Trophoblast cell (in vitro differentiated cells and primary cell): ENCODE measurements at regions not wholly inside any gene's neighbourhood (a gene's known extent, or its start where the extent isn't known, plus 50 kb on each side); places are given as distances from the start of the nearest gene placed in this dataset.

Source experiments
- DNase-seq, 2 donors: peaks; one replicate each; pipeline ENCODE4 v3.0.0-alpha.2; 2016
- H2AFZ ChIP-seq: 2 replicates; pipeline ENCODE4 v1.6.1; 2013; ENCODE audit warnings: low read length, moderate library complexity, mild to moderate bottlenecking; ENCODE audit not compliant: insufficient read depth, poor library complexity
- H2AK5ac ChIP-seq: 2 replicates; pipeline ENCODE4 v1.6.1; 2013; ENCODE audit warnings: mild to moderate bottlenecking, low read length
- H2BK120ac ChIP-seq: 2 replicates; pipeline ENCODE4 v1.6.1; 2013; ENCODE audit warnings: low read length, mild to moderate bottlenecking, moderate library complexity; ENCODE audit not compliant: insufficient read depth, poor library complexity
- H2BK12ac ChIP-seq: 2 replicates; pipeline ENCODE4 v1.6.1; 2013; ENCODE audit warnings: mild to moderate bottlenecking, low read length, moderate library complexity
- H2BK5ac ChIP-seq: 2 replicates; pipeline ENCODE4 v1.6.1; 2013; ENCODE audit warnings: low read length, low read depth, moderate library complexity, mild to moderate bottlenecking; ENCODE audit not compliant: poor library complexity
- H3K14ac ChIP-seq: 2 replicates; pipeline ENCODE4 v1.6.1; 2013; ENCODE audit warnings: mild to moderate bottlenecking, low read length
- H3K18ac ChIP-seq: 2 replicates; pipeline ENCODE4 v1.6.1; 2013; ENCODE audit warnings: mild to moderate bottlenecking, low read length
- H3K23ac ChIP-seq: 2 replicates; pipeline ENCODE4 v1.6.1; 2013; ENCODE audit warnings: low read length
- H3K27ac ChIP-seq: 2 replicates; pipeline ENCODE4 v1.5.1; 2013; ENCODE audit warnings: low read depth, mild to moderate bottlenecking, inconsistent platforms, low read length, moderate library complexity
- H3K27me3 ChIP-seq: 2 replicates; pipeline ENCODE4 v1.6.1; 2013; ENCODE audit warnings: inconsistent platforms, mild to moderate bottlenecking, low read length, moderate library complexity; ENCODE audit not compliant: insufficient read depth
- H3K36me3 ChIP-seq, 2 experiments: 1 replicate in 1 of 2; 2 replicates in 1 of 2; pipeline ENCODE4 v1.6.1; 2013; ENCODE audit warnings: low read length in 2 of 2, mild to moderate bottlenecking in 2 of 2, moderate library complexity in 1 of 2; ENCODE audit not compliant: insufficient read depth in 2 of 2, control insufficient read depth in 1 of 2
- H3K4ac ChIP-seq: 2 replicates; pipeline ENCODE4 v1.6.1; 2013; ENCODE audit warnings: low read depth, mild to moderate bottlenecking, low read length, moderate library complexity
- H3K4me1 ChIP-seq, 2 experiments: 1 replicate in 1 of 2; 2 replicates in 1 of 2; pipeline ENCODE4 v1.6.1; 2013; ENCODE audit warnings: low read length in 2 of 2, mild to moderate bottlenecking in 2 of 2, moderate library complexity in 1 of 2; ENCODE audit not compliant: insufficient read depth in 2 of 2, control insufficient read depth in 1 of 2
- H3K4me2 ChIP-seq: 2 replicates; pipeline ENCODE4 v1.6.1; 2013; ENCODE audit warnings: inconsistent platforms, mild to moderate bottlenecking, low read length, moderate library complexity
- H3K4me3 ChIP-seq: 2 replicates; pipeline ENCODE4 v1.5.1; 2013; ENCODE audit warnings: mild to moderate bottlenecking, low read depth, low read length, inconsistent platforms
- H3K79me1 ChIP-seq: one replicate; pipeline ENCODE4 v1.6.1; 2013; ENCODE audit warnings: low read length
- H3K79me2 ChIP-seq: 2 replicates; pipeline ENCODE4 v1.6.1; 2013; ENCODE audit warnings: low read length, mild to moderate bottlenecking; ENCODE audit not compliant: control insufficient read depth, insufficient read depth, poor library complexity
- H3K9ac ChIP-seq: 2 replicates; pipeline ENCODE4 v1.6.1; 2013; ENCODE audit warnings: mild to moderate bottlenecking, low read length
- H3K9me3 ChIP-seq: 2 replicates; pipeline ENCODE4 v1.6.1; 2013; ENCODE audit warnings: low read depth, mild to moderate bottlenecking, control low read depth, inconsistent platforms, low read length; ENCODE audit not compliant: insufficient read depth
- H4K12ac ChIP-seq: 2 replicates; pipeline ENCODE4 v1.6.1; 2013; ENCODE audit warnings: low read depth, mild to moderate bottlenecking, low read length, moderate library complexity
- H4K8ac ChIP-seq: 2 replicates; pipeline ENCODE4 v1.6.1; 2013; ENCODE audit warnings: low read depth, mild to moderate bottlenecking, low read length, moderate library complexity
- H4K91ac ChIP-seq: one replicate; pipeline ENCODE4 v1.6.1; 2013; ENCODE audit warnings: low read depth, mild to moderate bottlenecking, low read length, moderate library complexity
- WGBS: extraction: QIAGEN DNeasy Blood & Tissue Kit; methylation state at CpG from one replicate; pipeline ENCODE4 v1.1.7; 2013; ENCODE audit warnings: missing lambda C conversion rate; ENCODE audit not compliant: insufficient read length, insufficient coverage; ENCODE audit errors: extremely low coverage; 5-methylcytosine and 5-hydroxymethylcytosine counted together

DNA sequence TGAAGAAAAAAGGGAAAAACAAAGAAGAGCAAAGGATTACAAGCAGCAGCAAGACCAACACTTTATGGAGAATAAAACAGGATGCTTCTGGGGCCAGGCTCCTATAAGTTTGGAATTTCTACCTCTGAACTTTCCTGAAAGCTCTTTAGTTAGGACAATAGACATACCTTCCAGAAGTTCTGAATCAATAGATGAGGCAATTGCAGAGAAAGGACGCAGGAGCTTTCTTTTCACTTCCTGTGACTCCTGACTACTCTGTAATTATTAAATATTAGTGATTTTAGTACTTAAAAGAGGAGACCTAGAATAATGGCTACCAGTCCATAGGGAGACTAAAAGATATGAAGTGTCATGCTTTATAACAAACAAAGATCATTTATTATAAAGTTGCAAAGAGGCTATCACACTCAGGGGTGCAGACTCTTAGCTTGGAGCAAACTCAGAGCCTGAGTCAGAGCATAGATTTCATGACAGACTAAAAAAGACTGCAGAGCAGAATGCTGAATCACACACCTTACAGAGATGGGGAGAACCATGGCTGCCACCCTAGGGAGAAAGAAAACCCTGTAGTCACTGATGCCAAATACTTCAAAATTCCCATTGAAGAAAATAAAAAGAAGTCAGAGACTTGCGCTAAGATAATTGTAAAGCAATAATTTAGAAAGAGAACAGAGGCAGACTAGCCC, 52.5 kb upstream of the FAM136A start:
- no peaks in the 10 kb centered on the region for H3K9me3 ChIP-seq
- no peak overlapping the region for H3K9ac ChIP-seq
- H3K14ac ChIP-seq, result no peak overlapping the region
- no CpG with 5 or more reads among the region's 2 CpGs for WGBS
- H2BK12ac ChIP-seq, result no peak overlapping the region
- no peak overlapping the region for H2AFZ ChIP-seq
- no peak overlapping the region for H4K8ac ChIP-seq
- H4K91ac ChIP-seq, result no peak overlapping the region
- H3K4me2 ChIP-seq, result no peak overlapping the region
- no peaks in the 10 kb centered on the region for H3K79me2 ChIP-seq
- no peak overlapping the region for H3K23ac ChIP-seq
- H3K18ac ChIP-seq, result no peak overlapping the region
- no peaks in the 10 kb centered on the region for H3K27me3 ChIP-seq
- H4K12ac ChIP-seq, result no peak overlapping the region
- no peak overlapping the region for H3K27ac ChIP-seq
- H3K4ac ChIP-seq, result no peak overlapping the region
- peaks cover 0 to 8% of the 10 kb centered on the region in 2 experiments for H3K4me1 ChIP-seq
- no peak overlapping the region for H2AK5ac ChIP-seq
- DNase-seq, result no peak
- H3K79me1 ChIP-seq, result no peaks in the 10 kb centered on the region
- no peak overlapping the region for H3K4me3 ChIP-seq
- no peak overlapping the region for H2BK5ac ChIP-seq
- no peaks in the 10 kb centered on the region for H3K36me3 ChIP-seq
- no peak overlapping the region for H2BK120ac ChIP-seq
